HG02840 (cell line): ENCODE measurements at regions not wholly inside any gene's neighbourhood (a gene's known extent, or its start where the extent isn't known, plus 50 kb on each side); places are given as distances from the start of the nearest gene placed in this dataset.

Experiments used
- ATAC-seq: cut with Tn5 transposase; IDR thresholded peaks from one replicate; pipeline ENCODE4 v1.9.1; 2021; ENCODE audit warnings: mild to moderate bottlenecking, moderate library complexity, moderate number of reproducible peaks; ENCODE audit not compliant: unreplicated experiment, low FRiP score

GRCh38 chr7:108684629-108685028, 115.0 kb downstream of the DNAJB9 start:
- ATAC-seq: no peak

DNA sequence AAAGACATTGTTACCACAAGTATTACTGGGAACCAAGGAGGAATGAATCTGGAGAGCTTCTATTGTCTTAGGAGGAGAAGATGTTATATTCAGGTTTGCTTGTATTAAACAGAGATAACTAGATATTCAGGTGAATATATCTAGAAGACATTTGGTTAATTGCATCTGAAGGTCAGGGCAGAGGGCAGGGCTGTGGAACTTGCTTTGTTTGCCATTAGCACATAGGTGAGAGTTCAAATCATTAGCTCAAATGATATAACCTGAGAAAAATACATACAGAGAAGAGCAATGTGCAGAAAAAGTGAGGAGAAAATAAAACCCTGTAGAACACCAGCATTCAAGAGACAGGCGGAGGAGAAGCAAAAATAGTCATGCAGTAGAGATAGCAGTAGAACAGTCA, 116.8 kb downstream of the DNAJB9 start:
- no peak for ATAC-seq

DNA sequence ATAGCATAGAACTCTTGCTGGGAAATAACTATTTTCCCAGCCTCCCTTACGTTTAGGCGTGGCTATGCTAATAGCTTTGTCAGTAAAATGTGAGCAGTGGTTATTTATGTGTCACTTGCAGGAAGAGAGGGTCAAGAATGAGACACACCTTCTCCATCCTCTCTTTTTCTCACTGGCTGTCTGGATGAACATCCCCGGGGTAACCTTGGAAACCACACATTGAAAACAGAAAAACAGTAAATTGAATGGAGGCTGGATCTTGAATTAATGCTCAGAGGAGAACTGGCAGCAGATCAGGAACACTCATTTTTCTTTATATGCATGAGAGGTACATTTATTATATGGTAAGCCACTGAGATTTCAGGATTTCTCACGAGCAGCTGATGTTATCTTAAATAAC, 127.6 kb downstream of the DNAJB9 start:
- no peak for ATAC-seq

- no peak for ATAC-seq
Measured at GRCh38 chr7:108711611-108712010, 141.9 kb downstream of the DNAJB9 start.

GRCh38 chr7:108716783-108717182, 147.1 kb downstream of the DNAJB9 start:
- ATAC-seq: no peak

DNA sequence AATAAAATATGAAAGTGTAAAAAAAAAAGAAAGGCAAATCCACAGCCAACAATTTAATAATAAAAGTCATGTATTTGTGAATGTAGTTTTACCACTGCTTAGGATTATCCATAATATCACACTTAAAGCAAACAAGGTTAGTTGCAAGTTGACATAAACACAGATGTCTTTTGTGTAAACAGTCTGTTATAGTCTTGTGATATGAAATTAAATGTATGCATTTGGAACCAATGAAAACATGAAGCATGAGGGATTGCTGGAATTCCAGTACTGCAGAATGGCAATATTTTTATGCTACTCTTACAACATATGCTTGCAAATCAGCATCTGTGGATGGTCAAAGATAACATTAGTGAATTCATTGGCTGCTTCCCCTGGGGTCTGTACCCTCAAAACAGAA, 148.1 kb downstream of the DNAJB9 start:
- ATAC-seq: no peak

GRCh38 chr7:108719631-108720030, 150.0 kb downstream of the DNAJB9 start:
- no peak for ATAC-seq

DNA sequence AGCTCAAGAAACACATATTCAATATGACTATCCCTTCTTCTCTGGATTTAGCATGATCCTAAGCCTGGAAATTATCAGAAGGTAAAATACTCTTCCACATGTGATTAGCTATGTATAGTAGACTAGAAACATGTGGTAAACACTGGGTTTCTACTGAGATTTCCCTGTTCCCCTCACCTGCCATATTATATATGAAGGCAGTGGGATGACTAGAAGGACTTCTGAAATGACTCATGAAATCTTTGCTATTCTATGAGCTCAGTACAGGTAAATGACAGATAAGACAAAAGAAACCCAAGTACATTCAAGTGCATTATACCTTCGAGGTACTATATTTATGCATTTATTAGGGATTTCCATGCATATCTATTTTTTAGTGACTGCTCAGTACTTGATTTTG, 152.9 kb downstream of the DNAJB9 start:
- ATAC-seq: no peak

DNA sequence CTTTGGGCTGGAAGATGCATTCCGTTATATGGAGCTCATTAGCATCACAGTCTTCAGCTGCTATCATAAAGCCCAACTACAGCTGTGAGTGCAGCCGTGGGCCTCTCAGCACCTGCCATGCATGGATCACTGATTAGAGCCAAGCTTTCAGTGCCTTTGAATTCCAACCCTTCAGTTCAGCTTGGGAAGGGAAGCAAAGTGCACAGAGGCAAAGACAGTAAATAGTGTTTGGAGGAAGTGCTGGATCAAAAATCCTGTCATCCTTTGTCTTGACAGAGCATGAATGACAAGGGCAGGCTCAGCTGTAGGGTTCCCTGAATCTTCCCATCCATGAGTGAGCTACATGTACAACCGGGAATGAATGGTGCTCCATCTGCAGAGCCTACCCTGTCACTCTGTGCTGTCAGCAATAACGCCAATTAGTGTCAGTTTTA, 153.7 kb downstream of the DNAJB9 start:
- ATAC-seq: no peak

DNA sequence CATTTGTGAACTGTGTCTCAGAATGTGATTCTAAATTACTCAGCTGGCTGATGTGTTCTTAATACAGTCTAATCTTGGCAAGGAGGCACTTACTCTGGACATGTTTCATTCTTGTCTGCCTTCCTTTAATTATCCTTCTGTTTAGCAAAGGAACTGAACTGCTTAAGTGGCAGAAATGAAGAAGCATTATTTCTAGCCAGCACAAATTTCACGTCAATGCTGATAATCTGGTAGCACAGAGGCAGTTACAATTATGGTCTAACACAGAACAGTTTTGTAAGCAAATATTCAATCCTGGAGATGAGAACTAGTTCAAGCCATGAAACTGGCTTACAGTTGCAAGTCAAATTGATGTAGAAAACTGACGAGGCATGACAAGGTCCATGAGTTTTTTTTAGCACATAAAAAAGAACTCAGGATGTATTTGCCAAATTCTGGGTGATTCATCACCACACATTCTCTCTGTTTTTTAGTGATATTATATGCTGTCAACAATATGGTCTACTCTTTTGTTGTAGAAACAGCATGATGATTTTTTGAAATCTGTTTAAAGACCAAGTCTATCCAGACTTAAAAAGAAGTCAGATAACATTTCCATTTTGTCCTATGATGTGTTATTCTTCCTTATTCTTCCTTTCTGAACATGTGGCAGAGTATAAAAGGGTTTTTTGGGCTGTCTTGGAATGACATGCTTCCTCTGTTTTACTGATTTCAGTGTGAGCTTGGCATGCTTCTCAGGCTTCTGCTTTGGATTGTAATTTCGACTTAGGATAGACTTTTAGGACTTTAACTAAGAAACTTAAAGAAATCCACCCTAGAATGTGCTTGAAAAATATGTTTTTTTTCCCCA, 154.8 kb downstream of the DNAJB9 start:
- ATAC-seq: no peak

DNA sequence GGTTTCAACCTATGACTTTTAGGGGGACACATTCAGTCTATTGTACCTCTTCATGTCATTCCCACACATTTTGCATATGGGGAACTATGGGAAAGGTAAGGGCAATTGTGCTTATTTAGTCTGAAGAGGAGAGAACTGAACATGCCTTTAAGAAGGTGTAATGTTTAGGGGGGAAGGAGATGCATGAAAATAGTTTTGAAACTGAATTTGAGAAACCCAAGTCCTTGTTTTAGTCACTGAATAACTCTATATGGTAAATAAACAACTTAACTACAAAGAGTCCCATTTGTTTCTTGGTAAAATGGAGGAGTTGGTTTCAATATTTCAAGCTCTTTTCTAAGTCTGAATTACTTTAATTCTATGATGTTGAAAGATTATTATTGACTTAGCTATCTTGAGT, 166.1 kb downstream of the DNAJB9 start:
- ATAC-seq: no peak

GRCh38 chr7:108736221-108736891, 166.7 kb downstream of the DNAJB9 start:
- ATAC-seq: no peak

DNA sequence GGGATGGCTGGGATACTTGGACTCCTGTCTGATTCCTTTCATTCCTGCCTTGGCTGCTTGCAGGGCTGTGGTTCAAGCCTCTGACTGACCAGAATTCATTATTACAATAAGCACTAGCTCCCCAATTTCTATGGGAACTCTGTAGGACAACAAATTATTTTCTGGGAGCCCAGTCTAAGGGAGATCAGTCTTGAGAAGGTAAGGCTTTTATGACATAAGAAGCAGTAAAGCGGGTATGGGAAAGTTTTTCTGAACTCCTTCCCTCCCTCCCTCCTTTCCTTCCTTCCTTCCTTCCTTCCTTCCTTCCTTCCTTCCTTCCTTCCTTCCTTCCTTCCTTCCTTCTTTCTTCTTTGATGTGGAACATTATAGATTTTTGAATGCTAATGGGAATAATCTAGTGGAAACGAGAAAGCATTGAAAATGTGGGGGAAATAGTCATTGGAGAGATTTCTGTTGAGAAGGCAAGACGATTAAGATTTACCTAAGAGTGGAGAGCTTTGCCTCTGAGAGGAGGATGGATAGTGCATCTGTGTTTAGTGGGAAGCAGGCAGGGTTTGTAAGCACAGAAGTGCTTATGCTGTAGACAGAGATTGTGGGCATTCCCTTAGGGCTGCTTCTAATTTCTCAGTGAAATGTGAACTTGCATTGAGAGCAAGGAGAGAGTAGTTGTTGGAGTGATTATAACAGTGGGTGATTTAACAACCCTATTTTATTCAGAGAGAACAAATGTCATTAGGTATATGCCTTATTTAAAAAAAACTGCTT, 201.5 kb downstream of the DNAJB9 start:
- ATAC-seq: no peak

DNA sequence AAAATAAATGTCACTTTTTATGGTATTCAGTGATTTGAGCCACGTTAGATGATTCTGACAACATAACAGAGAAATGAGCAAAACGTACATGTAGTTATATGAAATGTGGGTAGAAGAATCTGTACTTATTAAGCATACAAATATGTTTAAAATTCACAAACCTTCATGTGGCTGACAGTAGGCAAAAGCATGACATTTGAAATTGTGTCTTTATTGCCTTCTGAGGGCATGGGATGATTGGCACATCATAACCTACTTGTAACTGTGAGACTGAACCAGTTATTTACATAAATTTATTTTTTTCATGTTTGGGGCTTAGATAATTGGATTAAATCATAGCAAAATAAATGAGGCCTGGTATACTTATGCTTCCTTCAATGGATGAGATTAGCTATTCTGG, 202.2 kb downstream of the DNAJB9 start:
- ATAC-seq: no peak

GRCh38 chr7:108777966-108778365, 208.3 kb downstream of the DNAJB9 start:
- ATAC-seq: no peak

GRCh38 chr7:108789451-108789850, 219.8 kb downstream of the DNAJB9 start:
- ATAC-seq: no peak

GRCh38 chr7:108794466-108794865, 224.8 kb downstream of the DNAJB9 start:
- no peak for ATAC-seq

- no peak for ATAC-seq
Measured at GRCh38 chr7:108802650-108803049, 233.0 kb downstream of the DNAJB9 start.

- ATAC-seq: no peak
Measured at GRCh38 chr7:108805808-108806397, 236.2 kb downstream of the DNAJB9 start.

DNA sequence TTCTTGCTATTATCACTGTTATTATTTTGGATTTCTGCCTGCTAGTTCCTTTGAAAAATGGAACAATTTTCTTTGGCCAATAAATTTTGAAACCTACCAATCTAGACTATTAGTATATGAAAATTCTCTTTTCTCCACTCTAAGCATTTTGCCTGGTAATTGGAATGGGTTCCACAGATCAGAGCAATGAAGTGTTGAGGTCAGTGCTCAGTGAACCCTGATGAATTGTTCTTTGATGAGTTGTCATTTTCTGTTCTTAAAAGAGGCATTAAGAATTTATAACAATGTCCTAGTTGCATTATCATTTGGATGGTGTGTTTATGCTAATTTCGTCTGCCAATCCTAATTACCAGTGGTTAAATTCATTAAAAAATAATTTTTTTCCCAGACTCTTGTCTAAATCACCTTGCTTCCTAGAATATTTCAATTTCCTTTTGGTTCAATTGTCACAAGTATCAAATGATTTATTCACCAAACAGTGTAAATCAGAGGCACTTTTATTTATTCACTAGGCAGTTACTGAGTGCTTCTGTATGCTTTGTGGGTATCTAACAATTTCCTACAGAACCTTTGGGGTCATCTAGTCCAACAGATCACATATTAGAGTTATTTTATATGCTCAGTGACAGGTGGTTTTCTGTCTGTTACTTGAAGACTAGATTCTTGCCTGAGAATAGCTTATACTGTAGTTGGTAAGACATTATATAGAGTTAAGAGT, 239.0 kb downstream of the DNAJB9 start:
- no peak for ATAC-seq
